ENCODE measurements at regions not wholly inside any gene's neighbourhood (a gene's known extent, or its start where the extent isn't known, plus 50 kb on each side); places are given as distances from the start of the nearest gene placed in this dataset.
"Not testable (repeated sequence)": the region's sequence is repeated elsewhere in the genome, so short reads cannot be mapped to it uniquely, and the experiment has no call there.

DNA sequence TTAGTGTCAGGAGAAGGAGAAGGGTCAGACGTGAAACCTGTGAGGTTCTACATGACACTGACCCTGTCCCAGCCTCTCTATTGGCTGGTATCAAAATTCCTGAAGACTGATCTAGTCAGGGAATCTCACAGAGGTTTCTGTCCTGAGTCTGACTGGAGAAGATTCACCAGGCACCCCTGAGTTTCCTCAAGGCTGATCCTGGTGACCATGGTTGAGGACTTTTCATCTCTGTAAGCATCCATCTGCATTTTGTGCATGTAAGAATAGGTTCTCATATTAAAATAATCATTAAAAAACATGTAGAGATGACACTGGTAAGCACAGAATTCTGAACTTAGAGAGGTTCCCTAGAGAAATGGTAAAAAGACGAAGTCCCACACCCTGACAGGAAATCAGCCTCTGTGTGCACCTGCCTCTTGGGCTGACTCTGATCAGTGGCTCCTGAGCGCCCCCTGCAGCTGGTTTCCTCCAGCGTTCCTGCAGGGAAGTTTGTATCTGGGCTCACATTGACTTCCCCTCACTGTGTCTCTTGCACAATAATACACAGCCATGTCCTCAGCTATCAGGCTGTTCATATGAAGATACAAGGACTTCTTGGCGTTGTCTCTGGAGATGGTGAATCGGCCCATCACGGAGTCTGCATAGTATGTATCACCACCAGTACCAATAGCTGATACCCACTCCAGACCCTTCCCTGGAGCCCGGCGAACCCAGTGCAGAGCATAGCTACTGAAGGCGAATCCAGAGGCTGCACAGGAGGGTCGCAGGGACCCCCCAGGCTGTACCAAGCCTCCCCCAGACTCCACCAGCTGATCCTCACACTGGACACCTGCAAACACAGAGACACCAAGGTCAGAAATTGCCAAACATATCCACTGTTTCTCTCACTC, 991.9 kb downstream of the TMEM121 start:
- no peak for DNase-seq

DNA sequence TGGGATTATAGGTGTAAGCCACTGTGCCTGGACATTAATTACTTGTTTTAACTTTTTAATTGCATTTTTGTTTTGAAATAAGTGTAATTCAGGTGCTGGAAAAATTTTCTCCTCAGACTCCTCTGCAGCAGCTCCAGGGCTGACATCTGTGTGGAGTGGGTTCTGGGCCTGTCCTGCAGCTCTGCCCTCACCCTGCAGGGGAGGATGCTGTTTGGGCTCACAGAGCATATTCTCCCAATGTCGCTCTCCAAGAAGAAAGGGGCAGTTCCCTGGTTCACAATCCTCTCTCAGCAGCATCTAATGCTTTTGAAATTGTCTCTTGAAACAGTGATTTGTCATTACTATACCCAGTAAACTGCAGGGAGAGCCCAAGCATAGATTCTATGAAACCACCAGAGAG, 995.7 kb downstream of the TMEM121 start:
- not testable (repeated sequence) for DNase-seq

DNA sequence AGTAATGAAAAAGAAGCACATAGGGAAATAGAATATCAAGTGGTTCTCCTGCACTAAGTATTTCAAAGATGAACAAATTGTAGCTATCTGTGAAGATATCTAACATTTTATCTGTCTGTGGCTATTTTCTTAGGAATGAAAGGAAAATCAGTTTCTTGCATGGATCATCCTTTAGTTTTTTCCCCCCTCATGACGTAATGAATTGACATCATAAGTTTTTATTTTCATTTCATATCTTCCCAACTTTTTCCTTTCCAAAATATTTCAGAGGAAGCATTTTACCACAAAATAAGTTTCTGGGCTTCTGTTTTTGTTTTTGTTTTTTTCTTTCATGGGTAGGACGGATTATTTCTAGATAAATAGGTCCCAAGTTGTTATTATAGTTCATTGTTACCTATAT, 996.6 kb downstream of the TMEM121 start:
- DNase-seq: no peak

DNA sequence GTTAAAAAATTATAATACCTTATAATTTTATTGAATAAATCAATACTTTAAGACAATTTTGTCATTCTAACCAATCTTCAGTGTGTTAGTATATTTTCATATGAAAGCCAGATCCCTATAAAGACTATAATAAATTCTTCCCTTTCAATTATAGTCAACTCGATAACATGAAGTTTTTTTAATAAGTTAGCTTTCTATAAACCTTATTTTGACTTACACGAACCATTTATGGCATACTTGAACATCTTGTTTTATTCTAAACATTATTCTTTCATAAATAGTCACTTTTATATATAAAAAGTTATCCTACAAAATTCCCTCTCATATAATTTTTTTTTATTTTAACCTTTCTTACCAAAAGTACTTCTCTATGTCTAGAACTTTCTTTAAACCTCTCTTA, 1002.3 kb downstream of the TMEM121 start:
- no peak for DNase-seq

DNA sequence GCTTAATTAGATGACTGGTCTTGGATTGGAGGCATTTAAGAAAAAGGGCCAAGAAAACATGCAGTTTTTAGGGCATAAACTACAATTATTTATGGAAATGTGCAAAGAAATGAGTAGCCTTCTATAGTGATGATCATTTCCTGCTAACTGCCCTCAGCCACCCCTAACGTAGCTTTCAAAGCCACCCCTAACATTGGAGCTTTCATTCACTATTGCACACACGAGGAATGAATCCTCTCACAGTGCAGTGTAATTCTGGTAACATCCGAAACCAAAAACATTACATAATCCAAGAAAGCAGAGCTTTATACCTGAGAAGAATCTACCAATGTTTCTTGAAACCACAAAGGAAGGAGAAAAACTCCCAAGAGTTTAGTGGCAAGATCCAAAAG, 1003.6 kb downstream of the TMEM121 start:
- no peak for DNase-seq

DNA sequence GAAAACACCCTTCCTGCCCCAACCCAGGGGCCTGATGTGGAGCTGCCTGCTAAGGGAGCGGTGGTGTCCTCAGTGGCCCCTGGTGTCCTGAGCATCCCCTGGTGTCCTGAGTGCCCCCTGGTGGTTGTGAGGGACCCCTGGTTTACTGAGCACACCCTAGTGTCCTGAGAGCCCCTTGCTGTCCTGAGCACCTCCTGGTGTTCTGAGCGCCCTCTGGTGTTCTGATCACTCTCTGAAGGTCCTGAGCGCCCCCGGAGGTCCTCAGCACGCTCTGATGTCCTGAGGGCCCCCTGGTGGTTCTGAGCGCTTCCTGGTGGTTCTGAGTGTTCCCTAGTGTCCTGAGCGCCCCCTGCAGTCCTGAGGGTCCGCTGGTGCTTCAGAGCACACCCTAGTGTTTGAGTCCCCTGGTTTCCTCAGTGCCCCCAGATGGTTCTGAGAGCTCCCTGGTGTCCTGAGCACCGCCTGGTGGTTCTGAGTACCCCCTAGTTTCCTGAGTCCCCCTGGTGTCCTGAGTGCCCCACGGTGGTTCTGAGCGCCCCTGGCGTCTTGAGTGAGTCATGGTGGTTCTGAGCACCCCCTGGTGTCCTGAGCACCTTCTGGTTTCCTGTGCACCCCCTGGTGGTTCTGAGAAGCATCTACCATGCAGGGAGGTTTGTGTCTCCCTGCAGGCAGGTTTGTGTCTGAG, 1004.2 kb downstream of the TMEM121 start:
- no peak for DNase-seq

DNA sequence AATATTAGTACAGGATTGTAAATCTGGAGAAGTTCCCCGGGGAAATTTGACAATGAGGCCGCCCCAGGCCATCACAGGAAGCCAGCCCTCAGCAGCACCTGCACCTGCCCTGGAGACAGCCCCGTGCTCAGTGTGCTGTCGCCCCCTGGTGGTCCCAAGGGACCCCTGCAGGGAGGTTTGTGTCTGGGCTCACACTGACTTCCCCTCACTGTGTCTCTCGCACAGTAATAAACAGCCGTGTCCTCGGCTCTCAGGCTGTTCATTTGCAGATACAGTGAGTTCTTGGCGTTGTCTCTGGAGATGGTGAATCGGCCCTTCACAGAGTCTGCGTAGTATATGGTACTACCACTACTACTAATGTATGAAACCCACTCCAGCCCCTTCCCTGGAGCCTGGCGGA, 1011.2 kb downstream of the TMEM121 start:
- not testable (repeated sequence) for DNase-seq

DNA sequence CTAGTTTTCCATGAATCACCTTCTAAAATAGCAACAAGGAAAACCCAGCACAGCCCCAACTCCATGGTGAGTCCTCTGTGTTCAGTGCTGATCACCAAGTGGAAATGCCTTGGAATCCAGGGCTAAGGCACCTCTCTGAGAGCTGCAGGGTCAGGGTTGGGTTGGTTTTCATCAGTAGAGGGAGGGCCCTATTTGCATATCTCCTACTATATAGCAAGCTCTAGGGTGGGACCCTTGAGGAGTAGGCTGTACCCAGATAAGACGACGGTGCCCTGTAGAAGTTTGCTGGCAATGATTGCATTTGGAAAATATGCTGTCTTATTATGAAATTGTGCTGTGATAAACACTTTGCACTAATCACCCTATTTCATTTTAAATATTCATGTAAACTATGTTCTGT, 1011.8 kb downstream of the TMEM121 start:
- no peak for DNase-seq

DNA sequence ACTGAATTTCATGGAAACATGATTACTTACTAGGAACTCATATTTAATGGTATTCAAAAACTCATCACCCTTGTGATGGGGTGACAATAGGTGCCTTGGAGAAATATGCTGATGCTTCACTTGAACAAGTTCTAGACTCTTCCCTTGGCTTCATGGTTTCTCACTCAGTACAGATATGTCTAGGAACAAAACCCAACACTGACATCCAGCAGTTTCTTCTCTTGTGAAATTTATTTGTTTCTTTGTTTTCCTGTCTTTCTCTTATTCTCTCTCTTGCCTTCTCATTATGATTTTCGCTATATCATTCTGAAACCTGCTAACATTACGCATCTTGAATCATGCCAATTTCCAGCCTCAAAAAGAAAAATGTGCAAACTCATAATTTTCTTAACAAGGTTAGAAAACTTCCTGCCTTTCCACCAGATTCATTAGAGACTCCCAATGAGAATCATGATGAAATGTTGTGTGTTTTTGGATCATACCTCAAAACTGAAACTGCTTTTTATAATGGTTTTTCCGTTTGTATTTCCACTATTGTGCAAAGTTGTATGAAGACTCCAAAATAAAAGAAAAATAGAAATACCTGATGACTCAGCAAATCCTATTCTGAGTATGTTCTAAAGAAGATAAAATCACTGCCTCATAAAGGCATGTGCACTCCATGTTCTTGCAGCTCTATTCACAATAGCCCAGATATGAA, 1021.5 kb downstream of the TMEM121 start:
- DNase-seq: no peak

DNA sequence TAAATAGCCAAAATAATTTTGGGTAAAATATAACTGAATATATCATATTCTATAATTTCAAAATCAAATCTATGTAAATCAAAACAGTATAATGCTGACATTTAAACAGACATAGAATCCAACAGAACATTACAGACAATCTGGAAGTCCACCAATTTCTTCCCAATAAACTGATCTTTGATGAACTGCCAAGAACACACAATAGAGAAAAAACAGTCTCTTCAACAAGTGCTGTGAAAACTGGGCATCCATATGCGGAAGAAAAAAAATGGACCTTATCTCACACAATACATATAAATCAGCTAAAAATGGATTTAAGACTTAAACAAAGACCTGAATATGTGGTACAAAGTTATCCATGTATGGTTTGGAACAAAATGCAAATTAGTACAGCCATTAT, 1022.7 kb downstream of the TMEM121 start:
- DNase-seq: no peak

DNA sequence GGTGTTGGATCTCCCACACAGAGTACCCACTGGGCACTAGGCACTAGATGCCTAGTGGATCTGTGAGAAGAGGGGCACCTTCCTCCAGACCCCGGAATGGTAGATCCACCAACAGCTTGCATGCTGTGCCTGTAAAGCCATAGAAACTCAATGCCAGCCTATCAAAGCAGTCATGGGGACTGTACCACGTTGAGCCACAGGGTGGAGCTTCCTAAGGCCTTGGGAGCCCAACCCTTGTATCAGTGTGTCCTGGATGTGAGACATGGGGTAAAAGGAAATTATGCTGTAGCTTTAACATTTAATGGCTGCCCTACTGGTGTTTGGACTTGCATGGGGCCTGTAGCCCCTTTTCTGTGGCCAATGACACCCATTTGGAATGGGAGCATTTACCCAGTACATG, 1024.9 kb downstream of the TMEM121 start:
- DNase-seq: no peak

DNA sequence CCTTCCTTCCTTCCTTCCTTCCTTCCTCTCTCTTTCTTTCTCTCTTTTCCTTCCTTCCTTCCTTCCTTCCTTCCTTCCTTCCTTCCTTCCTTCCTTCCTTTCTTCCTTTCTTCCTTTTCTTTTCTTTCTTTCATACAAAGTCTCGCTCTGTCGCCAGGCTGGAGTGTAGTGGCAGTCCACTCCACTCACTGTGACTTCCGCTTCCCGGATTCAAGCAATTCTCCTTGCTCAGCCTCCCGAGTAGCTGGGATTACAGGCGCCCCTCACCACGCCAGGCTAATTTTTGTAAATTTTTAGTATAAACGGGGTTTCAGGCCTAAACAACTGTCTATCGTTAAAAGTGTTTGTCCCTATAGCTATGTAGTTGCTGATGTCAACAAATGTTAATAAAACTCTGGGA, 1029.8 kb downstream of the TMEM121 start:
- not testable (repeated sequence) for DNase-seq

DNA sequence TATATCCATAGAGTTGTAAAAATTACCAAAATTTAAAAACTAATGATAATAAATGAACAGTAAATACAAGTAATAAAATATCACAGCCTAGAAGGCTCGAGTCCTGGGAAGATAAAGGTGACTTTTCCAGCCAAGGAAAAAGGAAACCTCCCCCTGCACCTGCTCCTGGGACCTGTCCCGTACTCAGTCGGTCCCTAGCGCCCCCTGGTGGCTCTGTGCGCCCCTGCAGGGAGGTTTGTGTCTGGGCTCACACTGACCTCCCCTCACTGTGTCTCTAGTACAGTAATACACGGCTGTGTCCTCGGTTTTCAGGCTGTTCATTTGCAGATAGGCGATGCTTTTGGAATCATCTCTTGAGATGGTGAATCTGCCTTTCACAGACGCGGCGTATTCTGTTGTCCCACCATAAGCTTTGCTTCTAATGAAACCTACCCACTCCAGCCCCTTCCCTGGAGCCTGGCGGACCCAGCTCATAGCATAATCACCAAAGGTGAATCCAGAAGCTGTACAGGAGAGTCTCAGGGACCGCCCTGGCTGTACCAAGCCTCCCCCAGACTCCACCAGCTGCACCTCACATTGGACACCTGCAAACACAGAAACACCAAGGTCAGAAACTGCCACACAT, 1030.4 kb downstream of the TMEM121 start:
- DNase-seq: no peak

DNA sequence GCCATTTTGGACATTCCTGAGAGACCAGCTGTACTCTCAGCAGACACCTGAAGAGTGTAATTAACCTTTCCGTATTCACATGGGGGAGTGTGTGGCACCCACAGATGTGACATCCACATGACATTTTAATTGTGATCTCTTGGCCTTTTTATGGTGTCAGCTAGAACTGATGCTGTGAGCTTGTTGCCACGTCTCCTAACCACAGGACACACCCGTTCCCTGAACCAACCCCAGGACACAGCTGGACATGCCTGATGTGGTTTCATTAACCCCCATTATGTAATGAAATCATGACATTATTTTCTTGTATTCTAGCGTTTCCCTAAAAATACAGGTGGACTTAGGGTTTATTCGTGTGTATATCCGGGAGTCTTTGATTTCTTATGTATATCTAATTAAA, 1036.1 kb downstream of the TMEM121 start:
- DNase-seq: no peak

DNA sequence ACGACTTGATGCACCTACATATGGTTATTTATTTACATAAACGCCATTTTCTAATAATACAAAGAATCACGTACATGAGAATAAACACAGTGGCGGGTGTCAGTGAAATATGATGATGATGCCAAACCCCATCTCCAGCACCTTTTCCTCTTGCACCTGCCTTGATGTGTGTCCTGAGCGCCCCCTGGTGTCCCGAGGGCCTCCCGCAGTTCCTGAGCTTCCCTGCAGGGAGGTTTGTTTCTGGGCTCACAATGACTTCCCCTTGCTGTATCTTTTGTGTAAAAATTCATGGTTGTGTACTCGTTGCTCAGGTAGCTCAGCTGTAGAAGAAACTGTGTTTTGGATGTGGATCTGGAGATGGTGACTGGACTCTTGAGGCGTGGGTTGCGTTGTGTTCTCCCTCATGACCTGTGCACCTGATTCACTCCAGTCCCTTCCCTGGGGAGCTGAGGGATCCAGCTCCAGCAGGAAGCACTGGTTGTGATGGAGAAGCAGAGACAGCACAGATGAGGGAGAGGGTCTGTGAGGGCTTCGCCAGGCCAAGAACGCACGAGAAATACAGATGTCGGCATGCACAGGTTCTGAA, 1037.8 kb downstream of the TMEM121 start:
- DNase-seq: no peak

DNA sequence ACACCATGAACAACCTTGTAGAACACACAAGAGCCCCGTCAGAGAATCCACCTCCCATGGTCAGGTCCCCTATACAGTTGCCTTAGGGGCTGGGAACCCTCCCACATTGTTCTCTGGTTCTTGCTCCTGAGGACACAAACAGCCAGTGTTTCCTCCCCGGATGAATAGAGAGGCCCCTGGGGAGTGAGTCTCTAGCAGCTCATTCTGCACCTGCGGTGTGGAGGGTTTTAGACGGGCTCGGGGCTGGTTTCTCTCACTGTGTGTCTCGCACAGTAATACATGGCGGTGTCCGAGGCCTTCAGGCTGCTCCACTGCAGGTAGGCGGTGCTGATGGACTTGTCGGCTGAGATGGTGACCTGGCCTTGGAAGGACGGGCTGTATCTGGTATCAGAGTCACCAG, 1052.1 kb downstream of the TMEM121 start:
- DNase-seq: no peak

DNA sequence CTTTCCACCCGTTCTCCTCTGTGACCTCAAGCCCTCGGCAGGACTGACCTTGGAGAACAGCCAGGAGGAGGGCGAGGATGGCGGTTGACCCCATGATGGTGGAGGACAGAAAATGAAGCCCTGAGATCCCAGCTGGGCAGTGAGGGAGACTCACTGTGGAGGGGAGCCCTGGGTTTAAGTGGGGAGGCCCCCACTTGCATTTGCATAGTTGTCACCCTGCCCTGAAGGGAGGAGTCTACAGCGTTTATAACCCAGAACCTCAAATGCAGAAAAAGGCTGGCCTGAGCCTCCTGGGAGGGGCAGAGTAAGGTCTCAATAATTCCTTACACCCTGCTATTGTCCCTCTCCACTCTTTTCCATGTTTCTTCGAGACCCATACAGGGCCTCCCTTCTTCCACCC, 1052.7 kb downstream of the TMEM121 start:
- DNase-seq: no peak

DNA sequence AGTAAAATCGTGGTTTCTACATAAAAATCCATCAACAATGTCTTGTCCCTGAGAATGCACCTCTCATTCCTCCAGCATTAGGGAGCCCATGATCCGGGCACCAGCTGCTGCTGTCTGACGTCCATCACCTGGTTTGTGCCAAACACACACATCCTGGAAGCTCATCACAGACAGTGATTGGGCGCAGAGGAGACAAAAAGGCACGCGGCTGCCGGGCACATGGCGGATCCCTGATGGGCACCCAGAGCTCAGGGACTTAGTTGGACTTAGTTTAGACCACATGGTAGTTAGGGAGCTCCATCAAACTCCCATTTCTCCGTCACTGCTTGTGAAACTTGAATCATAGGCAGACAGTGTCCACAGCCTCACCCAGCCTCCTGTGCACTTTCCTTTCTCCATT, 1059.3 kb downstream of the TMEM121 start:
- no peak for DNase-seq

DNA sequence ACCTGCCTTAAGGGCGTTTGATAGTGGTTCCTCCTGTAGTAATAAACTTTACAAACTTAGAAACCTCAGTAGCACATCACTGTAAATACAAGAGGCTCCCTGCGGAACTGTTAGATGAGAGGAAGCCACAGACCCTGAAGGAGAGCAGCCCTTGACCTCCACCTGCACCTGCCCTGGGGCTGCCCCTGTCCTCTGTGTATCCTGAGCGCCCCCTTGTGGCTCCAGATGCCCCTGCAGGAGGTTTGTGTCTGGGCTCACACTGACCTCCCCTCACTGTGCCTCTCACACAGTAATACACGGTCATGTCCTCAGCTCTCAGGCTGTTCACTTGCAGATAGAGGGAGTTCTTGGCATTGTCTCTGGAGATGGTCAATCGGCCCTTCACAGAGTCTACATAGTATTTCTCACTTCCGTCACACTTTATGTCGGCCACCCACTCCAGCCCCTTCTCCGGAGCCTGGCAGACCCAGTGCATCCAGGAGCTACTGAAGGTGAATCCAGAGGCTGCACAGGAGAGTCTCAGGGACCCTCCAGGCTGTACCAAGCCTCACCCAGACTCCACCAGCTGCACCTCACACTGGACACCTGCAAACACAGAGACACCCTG, 1059.8 kb downstream of the TMEM121 start:
- DNase-seq: no peak

DNA sequence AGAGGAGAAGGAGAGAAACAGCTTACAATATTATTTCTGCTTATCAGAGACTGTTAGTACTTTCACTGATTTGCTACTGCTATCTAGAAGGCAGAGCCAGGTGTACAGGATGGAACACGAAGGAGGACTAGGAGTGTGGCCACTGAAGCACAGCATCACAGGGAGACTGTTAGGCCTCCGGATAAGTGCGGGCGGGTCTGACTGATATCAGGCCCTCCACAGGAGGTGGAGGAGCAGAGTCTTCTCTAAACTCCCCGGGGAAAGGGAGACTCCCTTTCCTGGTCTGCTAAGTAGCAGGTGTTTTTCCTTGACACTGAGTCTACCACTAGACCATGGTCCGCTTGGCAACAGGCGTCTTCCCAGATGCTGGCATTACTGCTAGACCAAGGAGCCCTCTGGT, 1065.2 kb downstream of the TMEM121 start:
- not testable (repeated sequence) for DNase-seq

DNA sequence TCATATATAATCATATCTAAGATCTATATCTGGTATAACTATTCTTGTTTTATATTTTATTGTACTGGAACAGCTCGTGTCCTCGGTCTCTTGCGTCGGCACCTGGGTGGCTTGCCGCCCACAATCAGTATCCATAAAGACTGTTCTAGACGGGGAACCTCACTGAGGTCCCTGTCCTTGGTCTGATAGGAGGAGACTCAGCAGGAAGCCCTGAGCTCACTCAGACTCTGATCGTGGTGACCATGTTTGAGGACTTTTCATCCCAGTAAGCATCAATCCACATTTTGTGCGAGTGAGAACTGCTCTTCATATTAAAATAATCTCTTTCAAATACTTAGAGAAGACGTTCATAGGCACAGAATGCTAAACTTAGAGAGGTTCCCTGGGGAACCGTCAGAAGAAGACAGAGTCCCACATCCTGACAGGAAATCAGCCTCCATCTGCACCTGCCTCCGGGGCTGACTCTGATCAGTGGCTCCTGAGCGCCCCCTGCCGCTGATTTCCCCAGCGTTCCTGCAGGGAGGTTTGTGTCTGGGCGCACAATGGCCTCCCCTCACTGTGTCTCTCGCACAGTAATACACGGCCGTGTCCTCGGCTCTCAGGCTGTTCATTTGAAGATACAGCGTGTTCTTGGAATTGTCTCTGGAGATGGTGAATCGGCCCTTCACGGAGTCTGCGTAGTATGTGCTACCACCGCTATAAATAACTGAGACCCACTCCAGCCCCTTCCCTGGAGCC, 1065.9 kb downstream of the TMEM121 start:
- not testable (repeated sequence) for DNase-seq

DNA sequence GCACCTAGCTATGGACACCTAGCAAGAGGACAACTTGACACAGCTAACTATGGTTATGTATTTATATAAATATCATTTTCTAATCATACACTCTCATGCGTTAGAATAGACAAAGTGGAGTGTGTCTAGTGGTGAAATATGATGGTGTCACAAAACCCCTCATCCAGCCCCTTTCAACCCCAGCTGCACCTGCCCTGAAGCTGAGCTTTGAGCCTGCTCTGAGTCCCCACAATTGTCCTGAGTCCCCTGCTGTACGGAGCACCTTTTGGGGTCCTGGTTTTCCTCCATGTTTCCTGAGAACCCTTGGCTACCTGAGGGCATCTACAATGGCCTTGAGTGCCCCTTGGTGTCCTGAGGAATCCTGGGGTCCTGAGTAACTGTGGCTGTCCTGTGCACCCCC, 1072.8 kb downstream of the TMEM121 start:
- DNase-seq: no peak

Measured in left hindlimb (tissue), 1 donor.